GM12864 (cell line): ENCODE measurements at regions not wholly inside any gene's neighbourhood (a gene's known extent, or its start where the extent isn't known, plus 50 kb on each side); places are given as distances from the start of the nearest gene placed in this dataset.

Source experiments
- DNase-seq: peaks from one replicate; pipeline ENCODE4 v3.0.0-alpha.2; 2011; ENCODE audit warnings: low read depth
- H3K4me3 ChIP-seq: 2 replicates; pipeline ENCODE4 v1.5.1; 2011; ENCODE audit warnings: mild to moderate bottlenecking, low read depth, low read length, control low read depth
- CTCF ChIP-seq: IDR thresholded peaks from 2 replicates; pipeline ENCODE4 v1.5.1; 2011; ENCODE audit warnings: low read depth, mild to moderate bottlenecking, moderate library complexity, low read length, control low read depth, inconsistent platforms; ENCODE audit errors: missing control alignments

- TF ChIP-seq CTCF, result no peak
- no peak overlapping the region for H3K4me3 ChIP-seq
- no peak for DNase-seq
These were observed 176.6 kb upstream of the GORAB start for GRCh38 chr1:170355267-170355801.

GRCh38 chr1:170356585-170356984 lies 175.4 kb upstream of the GORAB start:
- no peak overlapping the region for H3K4me3 ChIP-seq
- no peak for TF ChIP-seq CTCF
- DNase-seq, result no peak

- no peak for DNase-seq
- no peak for TF ChIP-seq CTCF
- H3K4me3 ChIP-seq, result no peak overlapping the region
These were observed 174.2 kb upstream of the GORAB start for GRCh38 chr1:170357750-170358149.

GRCh38 chr1:170360601-170361000 lies 171.4 kb upstream of the GORAB start:
- DNase-seq, result no peak
- no peak for TF ChIP-seq CTCF
- H3K4me3 ChIP-seq, result no peak overlapping the region

- DNase-seq, result no peak
- no peak overlapping the region for H3K4me3 ChIP-seq
- TF ChIP-seq CTCF, result no peak
These were observed 166.6 kb upstream of the GORAB start for GRCh38 chr1:170365331-170365730.

GRCh38 chr1:170366980-170367379 lies 165.0 kb upstream of the GORAB start:
- H3K4me3 ChIP-seq, result no peak overlapping the region
- no peak for TF ChIP-seq CTCF
- no peak for DNase-seq

- H3K4me3 ChIP-seq, result no peak overlapping the region
- DNase-seq, result no peak
- TF ChIP-seq CTCF, result no peak
These were observed 164.4 kb upstream of the GORAB start for GRCh38 chr1:170367615-170368014.
